Tibial artery (tissue), 4 donors: ENCODE measurements at regions not wholly inside any gene's neighbourhood (a gene's known extent, or its start where the extent isn't known, plus 50 kb on each side); places are given as distances from the start of the nearest gene placed in this dataset.

Source experiments
- DNase-seq, 2 donors: peaks; one replicate each; pipeline ENCODE4 v3.0.0-alpha.2; 2019
- H3K27ac ChIP-seq, 2 donors: fragments of 200-600 bp; sonication (generic) in 1 of 2; 1 replicate in 1 of 2; 2 replicates in 1 of 2; pipeline ENCODE4 v1.5.1; 2018 to 2019; ENCODE audit warnings: mild to moderate bottlenecking in 1 of 2
- H3K27me3 ChIP-seq, 2 donors: fragments of 200-600 bp; sonication (generic) in 1 of 2; one replicate each; pipeline versions ENCODE4 v1.5.1 to v1.6.0; 2016 to 2019
- H3K36me3 ChIP-seq, 3 donors: fragments of 200-600 bp; sonication (generic) in 2 of 3; one replicate each; pipeline ENCODE4 v1.5.1; 2016 to 2019; ENCODE audit warnings: mild to moderate bottlenecking in 2 of 3
- H3K4me1 ChIP-seq, 4 donors: fragments of 200-600 bp; sonication (generic) in 2 of 4; 1 replicate in 3 of 4; 2 replicates in 1 of 4; pipeline ENCODE4 v1.5.1; 2016 to 2019
- H3K4me3 ChIP-seq, 2 donors: fragments of 200-600 bp; sonication (generic) in 1 of 2; 1 replicate in 1 of 2; 2 replicates in 1 of 2; pipeline ENCODE4 v1.5.1; 2018 to 2019; ENCODE audit warnings: mild to moderate bottlenecking in 2 of 2
- H3K9me3 ChIP-seq, 3 donors: fragments of 200-600 bp; sonication (generic) in 1 of 3; one replicate each; pipeline ENCODE4 v1.5.1; 2016 to 2019
- CTCF ChIP-seq, 2 experiments: fragments of 200-600 bp in 1 of 2; fragments of 450-650 bp in 1 of 2; IDR thresholded peaks; one replicate each; pipeline ENCODE4 v1.5.1; 2017 to 2019; ENCODE audit warnings: antibody characterized with exemption in 2 of 2, mild to moderate bottlenecking in 1 of 2, moderate library complexity in 1 of 2
- intact Hi-C: fragments of 100-400 bp; cut with DNase I; formaldehyde crosslinking; loops from one replicate; pipeline ENCODE4 v1.15.0; 2023; ENCODE audit warnings: low total_unique reads

- Histone ChIP-seq H3K4me1 (no peaks in the 10 kb centered on the region), H3K36me3 (no peaks in the 10 kb centered on the region), H3K27me3 (no peaks in the 10 kb centered on the region), H3K9me3 (no peaks in the 10 kb centered on the region), H3K4me3 (no peak overlapping the region), H3K27ac (no peak overlapping the region)
- intact Hi-C loops, result no loop called here
- TF ChIP-seq CTCF (IDR thresholded peaks at IDR 0.05), result no peak
- DNase-seq, result no peak
Measured at GRCh38 chr2:126221506-126221905, 434.5 kb upstream of the GYPC start.

- intact Hi-C loops, result no loop called here
- no peak overlapping the region for H3K27ac ChIP-seq
- no peak for DNase-seq
- H3K4me3 ChIP-seq, result no peak overlapping the region
- TF ChIP-seq CTCF (IDR thresholded peaks at IDR 0.05), result no peak
- no peaks in the 10 kb centered on the region for H3K36me3 ChIP-seq
- no peaks in the 10 kb centered on the region for H3K9me3 ChIP-seq
- H3K4me1 ChIP-seq, result no peaks in the 10 kb centered on the region
- H3K27me3 ChIP-seq, result no peaks in the 10 kb centered on the region
Measured at GRCh38 chr2:126222278-126222677, 433.7 kb upstream of the GYPC start.

- peaks cover 0 to 5% (median 0%) of the 10 kb centered on the region in 3 donors for H3K9me3 ChIP-seq
- no peak for DNase-seq
- no peak overlapping the region for H3K27ac ChIP-seq
- no peaks in the 10 kb centered on the region for H3K27me3 ChIP-seq
- no peak overlapping the region for H3K4me3 ChIP-seq
- no peaks in the 10 kb centered on the region for H3K4me1 ChIP-seq
- no peak for TF ChIP-seq CTCF (IDR thresholded peaks at IDR 0.05)
- H3K36me3 ChIP-seq, result no peaks in the 10 kb centered on the region
- intact Hi-C loops, result no loop called here
Measured at GRCh38 chr2:126224776-126225175, 431.2 kb upstream of the GYPC start.

GRCh38 chr2:126227250-126227649 lies 428.7 kb upstream of the GYPC start:
- intact Hi-C loops, result no loop called here
- Histone ChIP-seq H3K36me3 (no peaks in the 10 kb centered on the region), H3K27ac (no peak overlapping the region), H3K4me3 (no peak overlapping the region), H3K9me3 (peaks cover 0 to 5% (median 0%) of the 10 kb centered on the region in 3 donors), H3K4me1 (no peaks in the 10 kb centered on the region), H3K27me3 (no peaks in the 10 kb centered on the region)
- DNase-seq, result no peak
- no peak for TF ChIP-seq CTCF (IDR thresholded peaks at IDR 0.05)

GRCh38 chr2:126228531-126228930 lies 427.4 kb upstream of the GYPC start:
- H3K27me3 ChIP-seq, result no peaks in the 10 kb centered on the region
- no peak overlapping the region for H3K27ac ChIP-seq
- H3K4me1 ChIP-seq, result no peaks in the 10 kb centered on the region
- H3K4me3 ChIP-seq, result no peak overlapping the region
- no peaks in the 10 kb centered on the region for H3K36me3 ChIP-seq
- no peak for TF ChIP-seq CTCF (IDR thresholded peaks at IDR 0.05)
- no peak for DNase-seq
- intact Hi-C loops, result no loop called here
- peaks cover 0 to 5% (median 0%) of the 10 kb centered on the region in 3 donors for H3K9me3 ChIP-seq

- Histone ChIP-seq H3K9me3 (no peaks in the 10 kb centered on the region), H3K36me3 (no peaks in the 10 kb centered on the region), H3K4me3 (no peak overlapping the region), H3K27ac (no peak overlapping the region), H3K4me1 (no peaks in the 10 kb centered on the region), H3K27me3 (no peaks in the 10 kb centered on the region)
- no peak for TF ChIP-seq CTCF (IDR thresholded peaks at IDR 0.05)
- intact Hi-C loops, result no loop called here
- no peak for DNase-seq
Measured at GRCh38 chr2:126238251-126238650, 417.7 kb upstream of the GYPC start.
